Fibroblast of skin of left biceps (primary cell): ENCODE measurements at regions not wholly inside any gene's neighbourhood (a gene's known extent, or its start where the extent isn't known, plus 50 kb on each side); places are given as distances from the start of the nearest gene placed in this dataset.

Source experiments
- DNase-seq, 2 experiments: peaks; one replicate each; pipeline ENCODE4 v3.0.0-alpha.2; 2013; ENCODE audit warnings: low read depth in 2 of 2

DNA sequence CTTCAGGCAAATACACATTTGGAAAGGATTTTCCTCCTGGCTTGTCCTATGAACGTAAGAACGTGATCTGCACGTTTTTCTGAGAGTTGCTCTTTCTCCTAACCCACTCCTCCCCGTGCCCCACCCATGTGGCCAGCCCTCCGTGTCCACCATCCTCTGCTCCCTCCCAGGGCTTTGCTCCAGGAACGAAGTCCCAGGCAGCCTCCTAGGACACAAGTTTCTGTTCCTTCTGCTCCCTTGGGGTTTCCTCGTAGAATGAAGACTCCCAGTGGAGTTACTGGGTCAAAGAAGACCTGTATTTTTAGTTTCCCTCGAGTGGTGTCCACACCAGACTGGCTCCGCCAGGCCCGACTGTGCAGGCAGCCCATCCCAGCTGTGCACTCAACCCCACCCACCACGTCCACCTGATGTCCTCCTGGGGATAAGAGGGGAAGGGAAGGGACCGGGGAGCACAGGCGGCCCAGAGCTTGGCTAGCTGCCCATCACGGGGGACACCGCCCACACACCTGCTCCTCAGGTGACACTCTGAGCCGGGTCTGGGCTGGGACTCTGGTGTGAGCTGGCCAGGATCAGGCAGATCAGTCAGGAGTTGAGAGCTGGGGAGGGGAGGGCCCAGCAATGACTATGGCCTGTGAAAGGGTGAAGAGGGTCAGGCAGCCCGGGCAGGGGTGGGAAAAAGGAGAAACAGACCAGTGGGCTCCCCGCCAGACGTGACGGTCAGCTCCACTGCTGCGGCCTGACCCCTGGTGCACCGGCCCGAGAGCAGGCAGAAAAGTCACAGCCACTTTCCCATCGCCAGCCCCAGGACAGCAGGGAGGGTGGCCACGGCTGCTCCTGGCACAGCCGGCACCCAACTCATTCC, 54.3 kb upstream of the PPP2R2D start:
- DNase-seq: no peak

- DNase-seq: no peak
Measured at GRCh38 chr10:131847241-131847783, 53.5 kb upstream of the PPP2R2D start.

DNA sequence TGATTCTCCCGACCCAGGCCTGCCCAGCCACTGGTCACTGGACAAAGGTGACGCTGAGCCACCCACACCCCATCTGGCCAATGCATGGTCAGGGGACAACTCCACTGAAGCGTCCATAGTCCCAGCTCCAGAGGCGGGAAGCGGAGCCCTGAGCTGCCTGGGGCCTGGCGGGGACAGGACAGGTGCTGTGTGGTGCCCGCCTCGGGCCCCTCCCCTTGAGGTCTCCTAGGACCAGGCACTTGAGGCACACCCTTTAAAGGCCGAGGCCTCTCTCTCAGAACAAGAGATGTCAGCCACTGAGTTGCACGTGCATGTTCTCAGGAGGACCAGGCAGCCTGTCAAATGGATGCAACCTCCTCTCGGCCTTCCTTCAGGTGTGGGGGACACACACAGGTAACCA, 52.5 kb upstream of the PPP2R2D start:
- DNase-seq: no peak

DNA sequence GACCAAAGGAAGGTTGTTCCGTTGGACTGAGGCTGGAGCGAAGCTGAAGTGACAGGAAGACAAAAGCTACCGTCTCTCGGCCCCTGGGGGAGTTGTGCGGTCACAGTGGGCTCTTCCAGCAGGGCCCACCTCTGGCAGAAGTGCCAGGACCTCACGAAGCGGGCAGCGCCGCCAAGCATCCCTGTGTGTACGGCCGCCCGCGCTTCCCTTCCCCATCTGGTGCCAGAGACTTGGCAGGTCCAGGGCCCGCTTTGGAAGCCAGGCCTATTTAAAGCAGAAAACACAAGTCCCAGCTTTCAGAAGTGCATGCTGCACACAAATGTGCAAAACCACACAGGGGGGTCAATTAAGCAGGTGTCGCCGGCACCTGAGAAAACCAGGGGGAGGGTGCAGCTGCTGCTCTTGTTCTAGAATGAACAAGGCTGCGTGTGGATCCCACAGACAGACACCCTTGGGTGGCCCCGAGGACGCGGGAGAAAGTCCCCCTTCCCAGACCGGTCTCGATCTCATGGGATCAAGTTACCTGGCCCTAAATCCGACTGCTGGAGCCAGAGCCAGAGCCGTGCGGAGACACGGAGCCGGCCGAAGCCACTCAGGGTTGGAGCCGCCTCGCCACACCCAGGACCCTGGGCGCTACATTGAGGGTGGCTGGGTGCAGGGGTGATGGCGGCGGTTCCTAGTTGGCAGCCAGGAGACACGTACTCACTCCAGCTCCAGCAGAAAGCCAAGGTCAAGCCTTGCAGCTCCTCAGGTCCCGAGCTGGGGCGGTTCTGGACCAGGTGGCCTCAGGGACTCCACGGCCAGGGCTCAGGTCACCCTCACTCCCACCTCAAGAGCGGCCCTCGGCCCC, 51.8 kb upstream of the PPP2R2D start:
- no peak for DNase-seq

DNA sequence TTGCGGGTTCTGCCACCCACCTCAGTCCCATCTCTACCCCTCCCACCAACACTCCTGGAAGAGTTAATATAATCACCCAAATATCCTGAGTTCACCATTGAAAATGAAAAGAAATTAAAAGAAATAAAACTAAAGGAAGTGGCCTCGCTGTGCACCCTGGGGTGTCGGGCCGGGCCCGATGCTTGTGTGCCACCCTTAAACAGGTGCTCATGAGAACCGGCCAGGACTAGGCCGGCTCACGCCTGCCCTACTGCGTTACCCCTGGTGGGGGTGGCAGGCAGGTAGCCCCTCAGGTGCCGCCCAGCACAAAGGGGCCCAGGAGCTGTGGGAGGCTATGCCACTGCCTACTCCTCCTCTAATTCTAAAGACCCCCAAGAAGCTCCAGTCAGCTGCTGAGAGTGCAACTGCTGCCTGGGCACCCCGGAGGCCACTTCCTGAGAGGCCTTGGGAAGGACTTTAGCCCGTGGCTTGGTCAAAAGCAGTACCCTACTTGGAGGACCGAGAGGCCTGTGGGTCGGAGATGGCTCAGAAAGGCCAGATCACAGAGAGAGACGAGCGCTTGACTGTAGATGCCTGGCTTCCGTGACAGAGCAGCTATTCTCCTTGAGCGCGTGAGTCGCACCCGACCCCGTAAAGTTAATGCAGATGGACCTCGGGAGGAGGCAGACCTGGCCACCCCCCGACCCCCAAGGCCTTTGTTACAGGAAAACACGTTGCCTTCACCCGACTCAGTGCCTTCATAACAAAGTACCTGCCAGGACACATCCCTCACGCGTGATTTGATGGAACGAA, 51.0 kb upstream of the PPP2R2D start:
- no peak for DNase-seq

- DNase-seq: no peak
Measured at GRCh38 chr10:131850383-131850870, 50.4 kb upstream of the PPP2R2D start.
